Heart right ventricle (tissue), 16 donors: ENCODE measurements at regions not wholly inside any gene's neighbourhood (a gene's known extent, or its start where the extent isn't known, plus 50 kb on each side); places are given as distances from the start of the nearest gene placed in this dataset.

Experiments
- ATAC-seq, 8 donors: fragments of 200-7000 bp; cut with Tn5 transposase; one replicate each; pipeline ENCODE4 v1.9.1; 2020; ENCODE audit warnings: mild to moderate bottlenecking in 8 of 8, moderate library complexity in 8 of 8, moderate number of reproducible peaks in 1 of 8
- DNase-seq, 2 donors: peaks; one replicate each; pipeline ENCODE4 v3.0.0-alpha.2; 2020
- H3K27ac ChIP-seq, 10 donors: fragments of 200-600 bp; sonication (generic) in 2 of 10; one replicate each; pipeline versions ENCODE4 v1.5.0 to v1.8.0; 2020 to 2022; ENCODE audit warnings: mild to moderate bottlenecking in 3 of 10
- H3K27me3 ChIP-seq, 7 donors: fragments of 200-600 bp; one replicate each; pipeline ENCODE4 v1.8.0; 2021 to 2022; ENCODE audit warnings: mild to moderate bottlenecking in 2 of 7
- H3K36me3 ChIP-seq, 9 donors: fragments of 200-600 bp; sonication (generic) in 1 of 9; one replicate each; pipeline versions ENCODE4 v1.5.0 to v1.8.0; 2020 to 2022; ENCODE audit warnings: mild to moderate bottlenecking in 2 of 9
- H3K4me1 ChIP-seq, 9 donors: fragments of 200-600 bp; sonication (generic) in 1 of 9; one replicate each; pipeline versions ENCODE4 v1.5.0 to v1.8.0; 2020 to 2022; ENCODE audit warnings: mild to moderate bottlenecking in 4 of 9
- H3K4me3 ChIP-seq, 10 donors: fragments of 200-600 bp; sonication (generic) in 2 of 10; one replicate each; pipeline versions ENCODE4 v1.5.0 to v1.8.0; 2020 to 2022; ENCODE audit warnings: mild to moderate bottlenecking in 7 of 10, moderate library complexity in 2 of 10
- H3K9me3 ChIP-seq, 11 donors: fragments of 200-600 bp in 10 of 11; sonication (generic) in 2 of 11; one replicate each; pipeline versions ENCODE4 v1.5.0 to v1.8.0; 2013 to 2022; ENCODE audit warnings: mild to moderate bottlenecking in 2 of 11, control low read depth in 1 of 11, moderate library complexity in 1 of 11
- CTCF ChIP-seq, 9 donors: fragments of 200-600 bp; sonication (generic) in 2 of 9; IDR thresholded peaks; one replicate each; pipeline versions ENCODE4 v1.5.0 to v1.8.0; 2021 to 2022; ENCODE audit warnings: antibody characterized with exemption in 9 of 9, mild to moderate bottlenecking in 5 of 9, moderate library complexity in 1 of 9
- WGBS, 2 donors: extraction: QIAGEN DNeasy Blood & Tissue Kit; methylation state at CpG; one replicate each; pipeline ENCODE4 v1.1.7; 2013; ENCODE audit warnings: inconsistent platforms in 1 of 2; 5-methylcytosine and 5-hydroxymethylcytosine counted together
- intact Hi-C, 10 donors: fragments of 100-400 bp; cut with DNase I; formaldehyde crosslinking; loops; one replicate each; pipeline versions ENCODE4 v1.11.1 to v1.14.2; 2022
- donor health status: Arrhythmogenic right ventricular cardiomyopathy.
- donor health status: ischemic (EF 13 %, LVEDD 7.1; RV severe dilation, severe dysfunction).
- donor health status: healthy with polysubstance abuse.
- donor health status: DM: no; HTN: yes; CAD: no.
- donor health status: DM: no; HTN: no; CAD: no.
- donor health status: ischemic (EF 25% LVEDD 6.9; RV normal size, moderate dysfunction).
- donor health status: ischemic (EF 25% LVEDD 5.7; RV mildly dilated, moderate dysfunction).
- donor health status: healthy.
- donor health status: DM: yes; HTN: yes; CAD: no.
- donor health status: Ischemic cardiomyopathy.
- donor health status: ischemic (EF 35%, LVEDD 5.7; RV mildly dilated, moderate dysfunction).
- donor health status: nonischemic (EF 11% LVEDD 7.7; RV severe dilation, severe dysfunction).
- donor health status: DM: yes; HTN: yes; CAD: no.
- donor health status: PGD.
- donor health status: ischemic (EF 29% LVEDD 5.4; RV normal size, mild dysfunction).
- donor health status: nonischemic (EF 23%, LVEDD 6.1; RV moderate dilation, normal function).

- intact Hi-C loops: loop anchor here in 5 of 10 donors (1.0 to 10.0 kb wide), 5 partner anchors 10 to 92 kb away; partner anchors contain the start of gene CHD2 (in 1 of the 5)
- DNase-seq: peak; percentile 72 to 75
Measured at GRCh38 chr15:92810418-92811138, 89.5 kb upstream of the CHD2 start.

GRCh38 chr15:92811148-92811913 is 88.8 kb upstream of the CHD2 start:
- DNase-seq: no peak
- Histone ChIP-seq H3K4me3 (peak overlapping the region in 9 of 10 donors; percentile 48 to 73 (median 63)), H3K36me3 (no peaks in the 10 kb centered on the region), H3K9me3 (no peaks in the 10 kb centered on the region), H3K4me1 (peaks cover 0 to 47% (median 28%) of the 10 kb centered on the region in 9 donors), H3K27me3 (no peaks in the 10 kb centered on the region), H3K27ac (peak overlapping the region; percentile 96 to 99 (median 97))
- intact Hi-C loops: loop anchor here in 4 of 10 donors (2.0 to 10.0 kb wide), 4 partner anchors 19 to 91 kb away; partner anchors contain the start of gene CHD2 (in 1 of the 4)
- no peak for ATAC-seq
- TF ChIP-seq CTCF (IDR thresholded peaks at IDR 0.05): no peak
- 32 to 48% methylated on average over 6 of the region's 6 CpGs for whole genome bisulfite sequencing, 2 donors

More at GRCh38 chr15:92810418-92811138, 89.5 kb upstream of the CHD2 start:
- no peak for TF ChIP-seq CTCF (IDR thresholded peaks at IDR 0.05)
- H3K36me3 ChIP-seq: no peaks in the 10 kb centered on the region
- 3 to 9% methylated on average over 10 of the region's 10 CpGs for WGBS, 2 donors
- H3K27ac ChIP-seq: peak overlapping the region; percentile 96 to 99 (median 97)
- peaks cover 0 to 52% (median 28%) of the 10 kb centered on the region in 9 donors for H3K4me1 ChIP-seq
- no peaks in the 10 kb centered on the region for H3K27me3 ChIP-seq
- peak in 5 of 8 donors; percentile 8 to 41 (median 25) for ATAC-seq
- H3K4me3 ChIP-seq: peak overlapping the region in 9 of 10 donors; percentile 48 to 73 (median 63)
- no peaks in the 10 kb centered on the region for H3K9me3 ChIP-seq

- intact Hi-C loops: loop anchor here in 2 of 10 donors (5.0 to 10.0 kb wide), 2 partner anchors 73 to 90 kb away; partner anchors contain the start of gene CHD2 (in 1 of the 2)
- Histone ChIP-seq H3K4me1 (peaks cover 0 to 44% (median 28%) of the 10 kb centered on the region in 9 donors), H3K27me3 (no peaks in the 10 kb centered on the region), H3K36me3 (no peaks in the 10 kb centered on the region), H3K27ac (peak overlapping the region in 7 of 10 donors; percentile 96 to 99 (median 97)), H3K9me3 (no peaks in the 10 kb centered on the region), H3K4me3 (peak overlapping the region in 6 of 10 donors; percentile 10 to 73 (median 64))
- ATAC-seq (no peak), DNase-seq (no peak)
- no peak for TF ChIP-seq CTCF (IDR thresholded peaks at IDR 0.05)
- WGBS, 2 donors: 76 to 78% methylated on average over 12 of the region's 12 CpGs
Measured at GRCh38 chr15:92812271-92812670, 87.9 kb upstream of the CHD2 start.

GRCh38 chr15:92813485-92813884 is 86.6 kb upstream of the CHD2 start:
- H3K4me3 ChIP-seq: no peak overlapping the region
- DNase-seq: no peak
- intact Hi-C loops: loop anchor here in 2 of 10 donors (5.0 to 10.0 kb wide), 2 partner anchors 71 to 89 kb away; partner anchors contain the start of gene CHD2 (in 1 of the 2)
- peaks cover 0 to 39% (median 19%) of the 10 kb centered on the region in 9 donors for H3K4me1 ChIP-seq
- no peak for TF ChIP-seq CTCF (IDR thresholded peaks at IDR 0.05)
- no peaks in the 10 kb centered on the region for H3K27me3 ChIP-seq
- 83 to 85% methylated on average over 4 of the region's 4 CpGs for WGBS, 2 donors
- no peaks in the 10 kb centered on the region for H3K36me3 ChIP-seq
- ATAC-seq: no peak
- H3K9me3 ChIP-seq: no peaks in the 10 kb centered on the region
- H3K27ac ChIP-seq: peak overlapping the region in 1 of 10 donors; percentile 12
